Heart left ventricle (tissue), 13 donors: ENCODE measurements at regions not wholly inside any gene's neighbourhood (a gene's known extent, or its start where the extent isn't known, plus 50 kb on each side); places are given as distances from the start of the nearest gene placed in this dataset.

Source experiments
- CTCF ChIP-seq, 12 donors: fragments of 200-600 bp; sonication (generic) in 4 of 12; IDR thresholded peaks; one replicate each; pipeline versions ENCODE4 v1.5.0 to v1.8.0; 2018 to 2022; ENCODE audit warnings: antibody characterized with exemption in 12 of 12, mild to moderate bottlenecking in 5 of 12
- POLR2A ChIP-seq, 2 donors: fragments of 450-650 bp; IDR thresholded peaks; one replicate each; pipeline ENCODE4 v1.6.1; 2017; ENCODE audit warnings: antibody characterized with exemption in 2 of 2, mild to moderate bottlenecking in 2 of 2, moderate library complexity in 2 of 2
- donor health status: ischemic (EF 13 %, LVEDD 7.1; RV severe dilation, severe dysfunction).
- donor health status: DM: no; HTN: yes; CAD: no.
- donor health status: DM: no; HTN: no; CAD: no.
- donor health status: ischemic (EF 25% LVEDD 6.9; RV normal size, moderate dysfunction).
- donor health status: ischemic (EF 25% LVEDD 5.7; RV mildly dilated, moderate dysfunction).
- donor health status: ischemic (EF 35%, LVEDD 5.7; RV mildly dilated, moderate dysfunction).
- donor health status: nonischemic (EF 11% LVEDD 7.7; RV severe dilation, severe dysfunction).
- donor health status: DM: yes; HTN: yes; CAD: no.
- donor health status: PGD.
- donor health status: ischemic (EF 29% LVEDD 5.4; RV normal size, mild dysfunction).
- donor health status: nonischemic (EF 23%, LVEDD 6.1; RV moderate dilation, normal function).

GRCh38 chr9:108245331-108245730 is 610.5 kb downstream of the ACTL7B start:
- TF ChIP-seq CTCF (IDR thresholded peaks at IDR 0.05) (no peak), POLR2A (IDR thresholded peaks at IDR 0.05) (no peak)
